Neutrophil (primary cell): ENCODE measurements at regions not wholly inside any gene's neighbourhood (a gene's known extent, or its start where the extent isn't known, plus 50 kb on each side); places are given as distances from the start of the nearest gene placed in this dataset.

Source experiments
- H3K27ac ChIP-seq: fragments of 200-600 bp; sonication (generic); 2 replicates; pipeline ENCODE4 v1.5.1; 2016; ENCODE audit warnings: mild to moderate bottlenecking, moderate library complexity
- H3K27me3 ChIP-seq: fragments of 200-600 bp; sonication (generic); 2 replicates; pipeline ENCODE4 v1.6.0; 2016; ENCODE audit warnings: mild to moderate bottlenecking
- H3K36me3 ChIP-seq: fragments of 200-600 bp; sonication (generic); 2 replicates; pipeline ENCODE4 v1.5.1; 2017
- H3K4me1 ChIP-seq, 2 experiments: fragments of 200-600 bp in 1 of 2; sonication (generic) in 1 of 2; 1 replicate in 1 of 2; 2 replicates in 1 of 2; pipeline versions ENCODE4 v1.5.1 to v1.6.1; 2013 to 2016; ENCODE audit warnings: low read depth in 1 of 2, low read length in 1 of 2, mild to moderate bottlenecking in 1 of 2, moderate library complexity in 1 of 2; ENCODE audit not compliant: control insufficient read depth in 1 of 2, insufficient read depth in 1 of 2
- H3K4me3 ChIP-seq, 2 experiments: fragments of 200-600 bp in 1 of 2; sonication (generic) in 1 of 2; 1 replicate in 1 of 2; 2 replicates in 1 of 2; pipeline ENCODE4 v1.5.1; 2013 to 2016; ENCODE audit warnings: low read depth in 1 of 2, low read length in 1 of 2, mild to moderate bottlenecking in 1 of 2, moderate library complexity in 1 of 2
- H3K9me3 ChIP-seq: fragments of 200-600 bp; sonication (generic); 2 replicates; pipeline ENCODE4 v1.5.1; 2016
- CTCF ChIP-seq: fragments of 200-600 bp; sonication (generic); IDR thresholded peaks from 2 replicates; pipeline ENCODE4 v1.5.1; 2016; ENCODE audit warnings: antibody characterized with exemption

DNA sequence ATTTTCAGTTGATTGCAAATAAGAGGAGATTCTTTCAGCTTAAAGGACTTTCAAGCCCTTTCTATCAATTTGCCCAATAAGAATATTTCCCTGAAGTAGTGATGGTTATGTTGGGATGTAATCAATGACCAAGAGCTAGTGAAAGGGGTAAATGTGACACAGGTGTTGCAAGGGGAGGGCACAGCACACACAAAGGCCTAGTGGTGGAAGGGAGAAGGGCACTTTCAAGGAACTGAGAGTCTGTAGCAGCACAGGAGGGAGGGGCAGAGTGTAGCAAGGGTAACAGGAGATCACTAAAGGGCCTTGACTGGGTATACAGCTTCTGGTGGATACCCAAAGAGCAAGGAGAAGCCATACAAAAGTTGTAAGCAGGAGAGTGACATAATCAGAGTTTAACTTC is 217.8 kb upstream of the ARHGEF26 start:
- Histone ChIP-seq H3K4me3 (no peak overlapping the region), H3K27me3 (no peaks in the 10 kb centered on the region), H3K9me3 (no peaks in the 10 kb centered on the region), H3K4me1 (no peaks in the 10 kb centered on the region), H3K36me3 (no peaks in the 10 kb centered on the region), H3K27ac (no peak overlapping the region)
- no peak for TF ChIP-seq CTCF

DNA sequence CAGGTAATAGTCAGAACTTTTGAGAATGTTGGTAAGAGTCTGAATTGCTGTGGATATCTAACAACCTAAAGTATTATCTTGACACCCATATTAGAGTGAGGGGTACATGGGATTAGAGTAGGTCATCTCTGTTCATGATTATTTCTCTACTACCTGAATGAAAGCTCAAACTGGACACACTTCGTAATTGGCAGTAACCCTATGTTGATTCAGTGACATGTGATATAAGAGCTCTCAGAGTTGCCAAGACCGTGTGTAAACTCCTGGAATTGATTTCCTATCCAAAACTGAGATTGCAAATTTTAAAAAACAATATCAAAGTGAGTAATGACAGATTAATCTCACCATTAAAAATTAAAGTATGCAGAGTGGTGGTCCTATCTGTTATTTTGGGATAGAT is 214.8 kb upstream of the ARHGEF26 start:
- no peak overlapping the region for H3K4me3 ChIP-seq
- H3K27me3 ChIP-seq = no peaks in the 10 kb centered on the region
- H3K36me3 ChIP-seq = no peaks in the 10 kb centered on the region
- no peak for TF ChIP-seq CTCF
- H3K27ac ChIP-seq = no peak overlapping the region
- no peaks in the 10 kb centered on the region for H3K4me1 ChIP-seq
- no peaks in the 10 kb centered on the region for H3K9me3 ChIP-seq

DNA sequence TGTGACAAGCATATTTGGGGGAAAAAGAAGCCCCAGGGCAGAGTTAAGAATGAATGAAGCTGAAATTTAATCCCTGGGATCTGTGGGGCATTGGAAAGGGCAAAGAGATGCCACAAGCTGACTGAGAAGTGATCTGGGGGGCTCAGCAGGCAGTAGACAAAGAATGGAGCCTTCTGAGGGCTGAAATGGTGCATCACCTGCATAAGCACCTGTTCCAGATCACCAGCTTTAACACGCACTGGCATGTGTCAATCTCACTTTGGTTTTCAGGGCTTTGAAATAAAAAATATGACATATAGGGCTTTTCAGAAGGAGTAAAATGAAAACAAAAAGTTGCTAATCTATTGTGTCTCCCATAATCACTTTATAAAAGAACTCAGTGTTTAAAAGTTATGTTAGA is 210.8 kb upstream of the ARHGEF26 start:
- no peaks in the 10 kb centered on the region for H3K4me1 ChIP-seq
- no peaks in the 10 kb centered on the region for H3K36me3 ChIP-seq
- H3K9me3 ChIP-seq = no peaks in the 10 kb centered on the region
- no peaks in the 10 kb centered on the region for H3K27me3 ChIP-seq
- no peak overlapping the region for H3K27ac ChIP-seq
- TF ChIP-seq CTCF = no peak
- no peak overlapping the region for H3K4me3 ChIP-seq

DNA sequence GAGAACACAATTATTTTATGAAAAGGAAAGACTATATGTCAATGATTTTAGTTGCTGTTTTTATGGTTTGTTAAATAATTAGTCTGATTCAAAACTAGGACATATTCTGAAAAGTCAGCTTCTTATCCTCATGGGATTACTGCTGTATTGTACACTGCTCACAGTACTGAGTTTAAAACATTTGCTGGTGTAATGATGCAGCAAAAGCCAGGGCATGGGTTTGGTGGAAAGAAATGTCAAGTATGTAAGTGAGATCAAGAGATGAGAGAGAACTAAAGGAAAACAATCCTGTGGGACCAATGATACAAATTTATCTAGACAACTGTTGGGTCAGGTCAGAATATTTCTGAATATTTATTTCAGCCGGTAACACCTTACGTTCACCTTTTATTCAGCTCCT is 210.1 kb upstream of the ARHGEF26 start:
- no peak for TF ChIP-seq CTCF

GRCh38 chr3:153919773-153920172 is 201.4 kb upstream of the ARHGEF26 start:
- Histone ChIP-seq H3K27me3 (no peaks in the 10 kb centered on the region), H3K9me3 (no peaks in the 10 kb centered on the region), H3K27ac (no peak overlapping the region), H3K36me3 (no peaks in the 10 kb centered on the region), H3K4me1 (no peaks in the 10 kb centered on the region), H3K4me3 (no peak overlapping the region)
- no peak for TF ChIP-seq CTCF

More for the DNA sequence above, 210.1 kb upstream of the ARHGEF26 start:
- H3K4me3 ChIP-seq = no peak overlapping the region
- no peaks in the 10 kb centered on the region for H3K36me3 ChIP-seq
- H3K27ac ChIP-seq = no peak overlapping the region
- H3K27me3 ChIP-seq = no peaks in the 10 kb centered on the region
- no peaks in the 10 kb centered on the region for H3K9me3 ChIP-seq
- H3K4me1 ChIP-seq = no peaks in the 10 kb centered on the region

GRCh38 chr3:153921826-153922225 is 199.4 kb upstream of the ARHGEF26 start:
- no peak overlapping the region for H3K4me3 ChIP-seq
- no peak for TF ChIP-seq CTCF
- H3K36me3 ChIP-seq = no peaks in the 10 kb centered on the region
- H3K4me1 ChIP-seq = no peaks in the 10 kb centered on the region
- H3K9me3 ChIP-seq = no peaks in the 10 kb centered on the region
- H3K27ac ChIP-seq = no peak overlapping the region
- H3K27me3 ChIP-seq = no peaks in the 10 kb centered on the region
